HepG2 (cell line): ENCODE measurements at regions not wholly inside any gene's neighbourhood (a gene's known extent, or its start where the extent isn't known, plus 50 kb on each side); places are given as distances from the start of the nearest gene placed in this dataset.

Experiments
- HHEX ChIP-seq: IDR thresholded peaks from 2 replicates; pipeline ENCODE4 v1.6.1; 2016; ENCODE audit warnings: control low read depth
- HOXA5 ChIP-seq: sonication (generic); formaldehyde crosslinking; IDR thresholded peaks from 2 replicates; pipeline ENCODE4 v1.4.0; 2020; ENCODE audit warnings: missing genetic modification reagents
- KDM4B ChIP-seq: sonication (generic); formaldehyde crosslinking; IDR thresholded peaks from 2 replicates; pipeline ENCODE4 v1.4.0; 2020; ENCODE audit warnings: missing genetic modification reagents
- KLF11 ChIP-seq: IDR thresholded peaks from 2 replicates; pipeline ENCODE4 v1.6.1; 2016; ENCODE audit warnings: missing compliant biosample characterization
- MIXL1 ChIP-seq: IDR thresholded peaks from 2 replicates; pipeline ENCODE4 v1.6.1; 2016
- NFKBIZ ChIP-seq: IDR thresholded peaks from 2 replicates; pipeline ENCODE4 v1.6.1; 2018; ENCODE audit warnings: missing genetic modification reagents, missing compliant biosample characterization
- NR2F1 ChIP-seq, 2 experiments: fragments of 450-650 bp in 1 of 2; formaldehyde crosslinking in 1 of 2; IDR thresholded peaks; 2 replicates each; pipeline versions ENCODE4 v1.5.0 to v1.6.1; 2016 to 2020; ENCODE audit warnings: mild to moderate bottlenecking in 1 of 2, missing compliant biosample characterization in 1 of 2, missing genetic modification reagents in 1 of 2, moderate library complexity in 1 of 2
- REL ChIP-seq: sonication (generic); formaldehyde crosslinking; conservative IDR thresholded peaks from 2 replicates; pipeline ENCODE4 v1.8.0; 2022; ENCODE audit warnings: mild to moderate bottlenecking, missing genetic modification reagents, moderate library complexity
- RELA ChIP-seq: sonication (generic); formaldehyde crosslinking; IDR thresholded peaks from 2 replicates; pipeline ENCODE4 v1.4.0; 2020; ENCODE audit warnings: missing genetic modification reagents
- SATB2 ChIP-seq: sonication (generic); formaldehyde crosslinking; IDR thresholded peaks from 2 replicates; pipeline ENCODE4 v1.5.0; 2020; ENCODE audit warnings: missing genetic modification reagents
- SKI ChIP-seq: fragments of 450-650 bp; IDR thresholded peaks from one replicate; pipeline ENCODE4 v1.6.1; 2018; ENCODE audit warnings: mild to moderate bottlenecking; ENCODE audit not compliant: partially characterized antibody
- SMARCC2 ChIP-seq: fragments of 450-650 bp; IDR thresholded peaks from 2 replicates; pipeline ENCODE4 v1.6.1; 2017; ENCODE audit warnings: antibody characterized with exemption, mild to moderate bottlenecking
- SRSF1 ChIP-seq: fragments of 200-400 bp; formaldehyde crosslinking; optimal IDR thresholded peaks from 2 replicates; pipeline ENCODE3; 2017; ENCODE audit warnings: mild to moderate bottlenecking, low read depth, low read length, moderate library complexity
- SRSF9 ChIP-seq: fragments of 200-400 bp; formaldehyde crosslinking; IDR thresholded peaks from 2 replicates; pipeline ENCODE4 v1.6.1; 2018; ENCODE audit warnings: borderline replicate concordance, mild to moderate bottlenecking, low read depth, low read length; ENCODE audit not compliant: insufficient read depth, poor library complexity, severe bottlenecking
- STAG1 ChIP-seq: sonication (generic); formaldehyde crosslinking; IDR thresholded peaks from 2 replicates; pipeline ENCODE4 v1.4.0; 2020; ENCODE audit warnings: missing genetic modification reagents
- TEAD2 ChIP-seq: sonication (generic); formaldehyde crosslinking; IDR thresholded peaks from 2 replicates; pipeline ENCODE4 v1.9.0; 2021; ENCODE audit warnings: missing genetic modification reagents
- TIGD3 ChIP-seq: sonication (generic); formaldehyde crosslinking; IDR thresholded peaks from 2 replicates; pipeline ENCODE4 v1.5.1; 2020; ENCODE audit warnings: mild to moderate bottlenecking, missing genetic modification reagents, borderline replicate concordance
- ZNF180 ChIP-seq: sonication (generic); formaldehyde crosslinking; IDR thresholded peaks from 2 replicates; pipeline ENCODE4 v1.4.0; 2020; ENCODE audit warnings: low read depth, missing genetic modification reagents, borderline replicate concordance
- ZNF230 ChIP-seq: sonication (generic); formaldehyde crosslinking; IDR thresholded peaks from 2 replicates; pipeline ENCODE4 v1.4.0; 2020; ENCODE audit warnings: mild to moderate bottlenecking, missing genetic modification reagents
- ZNF382 ChIP-seq: sonication (generic); formaldehyde crosslinking; IDR thresholded peaks from 2 replicates; pipeline ENCODE4 v1.5.0; 2020; ENCODE audit warnings: missing genetic modification reagents, mild to moderate bottlenecking, borderline replicate concordance
- ZNF563 ChIP-seq: sonication (generic); formaldehyde crosslinking; IDR thresholded peaks from 2 replicates; pipeline ENCODE4 v1.8.0; 2022; ENCODE audit warnings: mild to moderate bottlenecking, moderate library complexity, missing genetic modification reagents
- ZNF766 ChIP-seq: sonication (generic); formaldehyde crosslinking; IDR thresholded peaks from 2 replicates; pipeline ENCODE4 v1.5.0; 2020; ENCODE audit warnings: missing genetic modification reagents, borderline replicate concordance
- ZNF777 ChIP-seq: sonication (generic); formaldehyde crosslinking; IDR thresholded peaks from 2 replicates; pipeline ENCODE4 v1.4.0; 2020; ENCODE audit warnings: missing genetic modification reagents
- TF ChIP-seq, protein P1 (sequence below): sonication (generic); formaldehyde crosslinking; IDR thresholded peaks from 2 replicates; pipeline ENCODE4 v1.4.0; 2020; ENCODE audit warnings: missing genetic modification reagents, mild to moderate bottlenecking, borderline replicate concordance
- TF ChIP-seq, protein P2 (sequence below): sonication (generic); formaldehyde crosslinking; IDR thresholded peaks from 2 replicates; pipeline ENCODE4 v1.4.0; 2020; ENCODE audit warnings: missing genetic modification reagents

- TF ChIP-seq TIGD3 (CRISPR knock-in tag) (no peak), SKI (no peak), SRSF9 (no peak), ZNF180 (no peak), TEAD2 (CRISPR knock-in tag) (no peak), MIXL1 (CRISPR knock-in tag) (peak; percentile 63; the same call in 1 of the 2 replicates), SRSF1 (no peak), KLF11 (CRISPR knock-in tag) (no peak), SATB2 (CRISPR knock-in tag) (no peak), ZNF230 (CRISPR knock-in tag) (no peak), ZNF777 (CRISPR knock-in tag) (no peak), HOXA5 (CRISPR knock-in tag) (no peak), ZNF563 (CRISPR knock-in tag) (no peak), REL (CRISPR knock-in tag) (no peak), KDM4B (CRISPR knock-in tag) (no peak), NFKBIZ (CRISPR knock-in tag) (no peak), RELA (no peak), ZNF382 (CRISPR knock-in tag) (no peak), HHEX (CRISPR knock-in tag) (no peak), NR2F1 (CRISPR knock-in tag; IDR thresholded peaks at IDR 0.05) (no peak), SMARCC2 (no peak), ZNF766 (CRISPR knock-in tag) (no peak), STAG1 (peak; percentile 90)
- TF ChIP-seq, protein P1, sequence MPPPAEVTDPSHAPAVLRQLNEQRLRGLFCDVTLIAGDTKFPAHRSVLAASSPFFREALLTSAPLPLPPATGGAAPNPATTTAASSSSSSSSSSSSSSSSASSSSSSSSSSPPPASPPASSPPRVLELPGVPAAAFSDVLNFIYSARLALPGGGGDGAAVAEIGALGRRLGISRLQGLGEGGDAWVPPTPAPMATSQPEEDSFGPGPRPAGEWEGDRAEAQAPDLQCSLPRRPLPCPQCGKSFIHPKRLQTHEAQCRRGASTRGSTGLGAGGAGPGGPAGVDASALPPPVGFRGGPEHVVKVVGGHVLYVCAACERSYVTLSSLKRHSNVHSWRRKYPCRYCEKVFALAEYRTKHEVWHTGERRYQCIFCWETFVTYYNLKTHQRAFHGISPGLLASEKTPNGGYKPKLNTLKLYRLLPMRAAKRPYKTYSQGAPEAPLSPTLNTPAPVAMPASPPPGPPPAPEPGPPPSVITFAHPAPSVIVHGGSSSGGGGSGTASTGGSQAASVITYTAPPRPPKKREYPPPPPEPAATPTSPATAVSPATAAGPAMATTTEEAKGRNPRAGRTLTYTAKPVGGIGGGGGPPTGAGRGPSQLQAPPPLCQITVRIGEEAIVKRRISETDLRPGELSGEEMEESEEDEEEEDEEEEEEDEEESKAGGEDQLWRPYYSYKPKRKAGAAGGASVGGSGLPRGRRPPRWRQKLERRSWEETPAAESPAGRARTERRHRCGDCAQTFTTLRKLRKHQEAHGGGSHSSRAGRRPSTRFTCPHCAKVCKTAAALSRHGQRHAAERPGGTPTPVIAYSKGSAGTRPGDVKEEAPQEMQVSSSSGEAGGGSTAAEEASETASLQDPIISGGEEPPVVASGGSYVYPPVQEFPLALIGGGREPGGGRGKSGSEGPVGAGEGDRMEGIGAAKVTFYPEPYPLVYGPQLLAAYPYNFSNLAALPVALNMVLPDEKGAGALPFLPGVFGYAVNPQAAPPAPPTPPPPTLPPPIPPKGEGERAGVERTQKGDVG (CRISPR knock-in tag): no peak
- TF ChIP-seq, protein P2, sequence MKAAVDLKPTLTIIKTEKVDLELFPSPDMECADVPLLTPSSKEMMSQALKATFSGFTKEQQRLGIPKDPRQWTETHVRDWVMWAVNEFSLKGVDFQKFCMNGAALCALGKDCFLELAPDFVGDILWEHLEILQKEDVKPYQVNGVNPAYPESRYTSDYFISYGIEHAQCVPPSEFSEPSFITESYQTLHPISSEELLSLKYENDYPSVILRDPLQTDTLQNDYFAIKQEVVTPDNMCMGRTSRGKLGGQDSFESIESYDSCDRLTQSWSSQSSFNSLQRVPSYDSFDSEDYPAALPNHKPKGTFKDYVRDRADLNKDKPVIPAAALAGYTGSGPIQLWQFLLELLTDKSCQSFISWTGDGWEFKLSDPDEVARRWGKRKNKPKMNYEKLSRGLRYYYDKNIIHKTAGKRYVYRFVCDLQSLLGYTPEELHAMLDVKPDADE (CRISPR knock-in tag): no peak
These were observed 58.3 kb upstream of the EEA1 start (continued) for GRCh38 chr12:92987362-92987761.
